ENCODE measurements at regions not wholly inside any gene's neighbourhood (a gene's known extent, or its start where the extent isn't known, plus 50 kb on each side); places are given as distances from the start of the nearest gene placed in this dataset.

GRCh38 chr5:155239803-155240202 lies 226.2 kb downstream of the KIF4B start:
- TF ChIP-seq, protein P1, sequence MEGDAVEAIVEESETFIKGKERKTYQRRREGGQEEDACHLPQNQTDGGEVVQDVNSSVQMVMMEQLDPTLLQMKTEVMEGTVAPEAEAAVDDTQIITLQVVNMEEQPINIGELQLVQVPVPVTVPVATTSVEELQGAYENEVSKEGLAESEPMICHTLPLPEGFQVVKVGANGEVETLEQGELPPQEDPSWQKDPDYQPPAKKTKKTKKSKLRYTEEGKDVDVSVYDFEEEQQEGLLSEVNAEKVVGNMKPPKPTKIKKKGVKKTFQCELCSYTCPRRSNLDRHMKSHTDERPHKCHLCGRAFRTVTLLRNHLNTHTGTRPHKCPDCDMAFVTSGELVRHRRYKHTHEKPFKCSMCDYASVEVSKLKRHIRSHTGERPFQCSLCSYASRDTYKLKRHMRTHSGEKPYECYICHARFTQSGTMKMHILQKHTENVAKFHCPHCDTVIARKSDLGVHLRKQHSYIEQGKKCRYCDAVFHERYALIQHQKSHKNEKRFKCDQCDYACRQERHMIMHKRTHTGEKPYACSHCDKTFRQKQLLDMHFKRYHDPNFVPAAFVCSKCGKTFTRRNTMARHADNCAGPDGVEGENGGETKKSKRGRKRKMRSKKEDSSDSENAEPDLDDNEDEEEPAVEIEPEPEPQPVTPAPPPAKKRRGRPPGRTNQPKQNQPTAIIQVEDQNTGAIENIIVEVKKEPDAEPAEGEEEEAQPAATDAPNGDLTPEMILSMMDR (IDR thresholded peaks at IDR 0.05; ENCODE audit: borderline replicate concordance, extremely low read depth, insufficient read depth), result no peak
- Histone ChIP-seq H3K9ac (ENCODE audit: low read length in 3 of 3) (no peak overlapping the region), H3K4me1 (ENCODE audit: control insufficient read depth in 2 of 3, insufficient read depth in 2 of 3, low read depth in 1 of 3, low read length in 3 of 3) (no peaks in the 10 kb centered on the region), H3K27me3 (ENCODE audit: control insufficient read depth, insufficient read depth, low read length) (no peaks in the 10 kb centered on the region), H3K36me3 (ENCODE audit: control insufficient read depth in 2 of 3, insufficient read depth in 3 of 3, low read length in 3 of 3) (no peaks in the 10 kb centered on the region), H3K27ac (ENCODE audit: low read depth in 2 of 2, low read length in 2 of 2) (no peak overlapping the region), H3K9me3 (ENCODE audit: control insufficient read depth in 2 of 3, insufficient read depth in 1 of 3, low read length in 3 of 3) (peaks cover 0 to 8% (median 0%) of the 10 kb centered on the region in 3 donors), H3K4me3 (ENCODE audit: low read length in 3 of 3) (no peak overlapping the region)
- intact Hi-C loops (cut with DNase I), result no loop called here
- FAIRE-seq (no peak), DNase-seq (no peak)

DNA sequence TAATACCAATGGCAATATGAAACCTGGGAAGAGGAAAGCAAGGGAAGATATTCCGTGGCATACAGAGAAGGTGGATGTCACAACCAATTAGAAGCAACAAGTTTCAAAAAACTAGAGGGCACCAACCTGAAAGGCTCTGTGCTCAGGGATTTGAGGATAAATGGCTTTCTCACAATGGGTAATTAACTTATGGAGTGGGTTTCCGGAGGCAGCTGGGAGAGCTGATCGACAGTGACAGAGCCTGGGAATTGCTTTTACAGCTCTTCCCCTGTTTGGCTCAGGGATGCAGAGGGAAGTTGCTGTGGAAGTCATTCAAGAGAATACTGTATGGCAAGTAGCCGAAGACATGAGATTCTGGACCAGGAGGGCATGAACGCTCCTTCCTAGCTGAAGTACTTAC lies 237.0 kb downstream of the KIF4B start:
- TF ChIP-seq, protein P1 (IDR thresholded peaks at IDR 0.05; ENCODE audit: borderline replicate concordance, extremely low read depth, insufficient read depth), result no peak

GRCh38 chr5:155252025-155252424 lies 238.5 kb downstream of the KIF4B start:
- no peak for DNase-seq
- Histone ChIP-seq H3K9ac (ENCODE audit: low read length in 3 of 3) (no peak overlapping the region), H3K27ac (ENCODE audit: low read depth in 2 of 2, low read length in 2 of 2) (no peak overlapping the region), H3K9me3 (ENCODE audit: control insufficient read depth in 2 of 3, insufficient read depth in 1 of 3, low read length in 3 of 3) (no peaks in the 10 kb centered on the region), H3K36me3 (ENCODE audit: control insufficient read depth in 2 of 3, insufficient read depth in 3 of 3, low read length in 3 of 3) (no peaks in the 10 kb centered on the region), H3K4me1 (ENCODE audit: control insufficient read depth in 2 of 3, insufficient read depth in 2 of 3, low read depth in 1 of 3, low read length in 3 of 3) (no peaks in the 10 kb centered on the region), H3K4me3 (ENCODE audit: low read length in 3 of 3) (no peak overlapping the region), H3K27me3 (ENCODE audit: control insufficient read depth, insufficient read depth, low read length) (no peaks in the 10 kb centered on the region)
- intact Hi-C loops (cut with DNase I), result no loop called here
- no peak for FAIRE-seq
- TF ChIP-seq, protein P1 (IDR thresholded peaks at IDR 0.05; ENCODE audit: borderline replicate concordance, extremely low read depth, insufficient read depth), result no peak

More for the DNA sequence above, 237.0 kb downstream of the KIF4B start:
- no peak overlapping the region for H3K27ac ChIP-seq (ENCODE audit: low read depth in 2 of 2, low read length in 2 of 2)
- no peaks in the 10 kb centered on the region for H3K36me3 ChIP-seq (ENCODE audit: control insufficient read depth in 2 of 3, insufficient read depth in 3 of 3, low read length in 3 of 3)
- H3K27me3 ChIP-seq (ENCODE audit: control insufficient read depth, insufficient read depth, low read length), result no peaks in the 10 kb centered on the region
- intact Hi-C loops (cut with DNase I), result no loop called here
- no peak overlapping the region for H3K4me3 ChIP-seq (ENCODE audit: low read length in 3 of 3)
- H3K4me1 ChIP-seq (ENCODE audit: control insufficient read depth in 2 of 3, insufficient read depth in 2 of 3, low read depth in 1 of 3, low read length in 3 of 3), result no peaks in the 10 kb centered on the region
- peaks cover 0 to 9% (median 0%) of the 10 kb centered on the region in 3 donors for H3K9me3 ChIP-seq (ENCODE audit: control insufficient read depth in 2 of 3, insufficient read depth in 1 of 3, low read length in 3 of 3)
- DNase-seq (peak in 3 of 5 donors; percentile 14 to 39 (median 39)), FAIRE-seq (no peak)
- H3K9ac ChIP-seq (ENCODE audit: low read length in 3 of 3), result no peak overlapping the region

- FAIRE-seq (no peak), DNase-seq (peak in 1 of 5 donors; percentile 13)
- intact Hi-C loops (cut with DNase I), result no loop called here
- H3K9ac ChIP-seq (ENCODE audit: low read length in 3 of 3), result no peak overlapping the region
- no peaks in the 10 kb centered on the region for H3K36me3 ChIP-seq (ENCODE audit: control insufficient read depth in 2 of 3, insufficient read depth in 3 of 3, low read length in 3 of 3)
- H3K27ac ChIP-seq (ENCODE audit: low read depth in 2 of 2, low read length in 2 of 2), result no peak overlapping the region
- no peaks in the 10 kb centered on the region for H3K9me3 ChIP-seq (ENCODE audit: control insufficient read depth in 2 of 3, insufficient read depth in 1 of 3, low read length in 3 of 3)
- H3K27me3 ChIP-seq (ENCODE audit: control insufficient read depth, insufficient read depth, low read length), result no peaks in the 10 kb centered on the region
- no peak overlapping the region for H3K4me3 ChIP-seq (ENCODE audit: low read length in 3 of 3)
- TF ChIP-seq, protein P1 (IDR thresholded peaks at IDR 0.05; ENCODE audit: borderline replicate concordance, extremely low read depth, insufficient read depth), result no peak
- no peaks in the 10 kb centered on the region for H3K4me1 ChIP-seq (ENCODE audit: control insufficient read depth in 2 of 3, insufficient read depth in 2 of 3, low read depth in 1 of 3, low read length in 3 of 3)
Measured at GRCh38 chr5:155252717-155253116, 239.2 kb downstream of the KIF4B start.

Data from kidney (tissue), 13 donors.